GM23338 (cell line): ENCODE measurements at regions not wholly inside any gene's neighbourhood (a gene's known extent, or its start where the extent isn't known, plus 50 kb on each side); places are given as distances from the start of the nearest gene placed in this dataset.

Experiments used
- ATAC-seq: fragments of 200-7000 bp; cut with Tn5 transposase; 3 replicates; pipeline ENCODE4 v1.9.1; 2020
- DNase-seq: peaks from one replicate; pipeline ENCODE4 v3.0.0-alpha.2; 2015; ENCODE audit warnings: low spot score
- H2AFZ ChIP-seq: fragments of 200-600 bp; sonication (generic); 2 replicates; pipeline ENCODE4 v1.8.0; 2016; ENCODE audit warnings: antibody characterized with exemption, mild to moderate bottlenecking, moderate library complexity
- H3F3A ChIP-seq: fragments of 200-600 bp; sonication (generic); replicated peaks from 2 replicates; pipeline ENCODE4 v1.8.0; 2017; ENCODE audit warnings: antibody characterized with exemption, mixed run types, low read depth
- H3K27ac ChIP-seq: fragments of 200-600 bp; sonication (generic); 2 replicates; pipeline ENCODE4 v1.6.1; 2016; ENCODE audit warnings: low read depth
- H3K27me3 ChIP-seq: fragments of 200-600 bp; sonication (generic); 2 replicates; pipeline ENCODE4 v1.8.0; 2016; ENCODE audit warnings: mild to moderate bottlenecking, mixed run types, moderate library complexity; ENCODE audit not compliant: insufficient read depth
- H3K36me3 ChIP-seq: fragments of 200-600 bp; sonication (generic); 2 replicates; pipeline ENCODE4 v1.8.0; 2016; ENCODE audit warnings: mild to moderate bottlenecking; ENCODE audit not compliant: insufficient read depth
- H3K4me1 ChIP-seq: fragments of 200-600 bp; sonication (generic); 2 replicates; pipeline ENCODE4 v1.8.0; 2016; ENCODE audit warnings: mild to moderate bottlenecking, moderate library complexity; ENCODE audit not compliant: insufficient read depth
- H3K4me2 ChIP-seq: fragments of 200-600 bp; sonication (generic); 2 replicates; pipeline ENCODE4 v1.7.1; 2017; ENCODE audit warnings: mixed run types
- H3K4me3 ChIP-seq: fragments of 200-600 bp; sonication (generic); 2 replicates; pipeline ENCODE4 v1.6.1; 2016; ENCODE audit warnings: mixed run types
- H3K79me2 ChIP-seq: fragments of 200-600 bp; sonication (generic); replicated peaks from 2 replicates; pipeline ENCODE4 v1.8.0; 2017; ENCODE audit warnings: mild to moderate bottlenecking; ENCODE audit not compliant: insufficient read depth
- H3K9me2 ChIP-seq: fragments of 200-600 bp; sonication (generic); 2 replicates; pipeline ENCODE4 v1.8.0; 2017; ENCODE audit not compliant: insufficient read depth
- H4K20me1 ChIP-seq: fragments of 200-600 bp; sonication (generic); replicated peaks from 2 replicates; pipeline ENCODE4 v1.8.0; 2017; ENCODE audit warnings: mild to moderate bottlenecking; ENCODE audit not compliant: insufficient read depth
- H3K27ac Mint-ChIP-seq: 2 replicates; pipeline ENCODE4 v1.8.0; 2020; ENCODE audit warnings: inconsistent platforms, mild to moderate bottlenecking, moderate library complexity, mixed read lengths
- H3K27me3 Mint-ChIP-seq: 3 replicates; pipeline ENCODE4 v1.8.0; 2022; ENCODE audit warnings: low read depth, mild to moderate bottlenecking, moderate library complexity, mixed read lengths, inconsistent platforms; ENCODE audit not compliant: insufficient read depth, poor library complexity
- H3K36me3 Mint-ChIP-seq: 3 replicates; pipeline ENCODE4 v1.8.0; 2021; ENCODE audit warnings: low read depth, mild to moderate bottlenecking, inconsistent platforms, moderate library complexity, mixed read lengths
- H3K4me1 Mint-ChIP-seq: 3 replicates; pipeline ENCODE4 v1.8.0; 2020; ENCODE audit warnings: mild to moderate bottlenecking, inconsistent platforms, mixed read lengths
- H3K4me3 Mint-ChIP-seq: 3 replicates; pipeline ENCODE4 v1.8.0; 2021; ENCODE audit warnings: moderate library complexity, mild to moderate bottlenecking, inconsistent platforms, mixed read lengths
- H3K9me3 Mint-ChIP-seq: 3 replicates; pipeline ENCODE4 v1.8.0; 2020; ENCODE audit warnings: moderate library complexity, mild to moderate bottlenecking, inconsistent platforms, mixed read lengths
- CREB1 ChIP-seq: fragments of 250-450 bp; sonication (Bioruptor Pico); IDR thresholded peaks from 2 replicates; pipeline ENCODE4 v1.5.0; 2020; ENCODE audit warnings: low read depth, mild to moderate bottlenecking, moderate library complexity
- EZH2 ChIP-seq: fragments of 200-600 bp; sonication (generic); IDR thresholded peaks from one replicate; pipeline ENCODE4 v1.8.0; 2017; ENCODE audit warnings: antibody characterized with exemption, mild to moderate bottlenecking, low read depth; ENCODE audit not compliant: unreplicated experiment
- EZH2phosphoT487 ChIP-seq: fragments of 200-600 bp; sonication (generic); IDR thresholded peaks from one replicate; pipeline ENCODE4 v1.8.1; 2018; ENCODE audit warnings: antibody characterized with exemption; ENCODE audit not compliant: unreplicated experiment
- JUNB ChIP-seq: IDR thresholded peaks from one replicate; pipeline ENCODE4 v1.6.1; 2016; ENCODE audit warnings: antibody characterized with exemption; ENCODE audit not compliant: unreplicated experiment
- NANOG ChIP-seq: IDR thresholded peaks from 2 replicates; pipeline ENCODE4 v1.6.1; 2016; ENCODE audit warnings: antibody characterized with exemption, borderline replicate concordance
- POLR2AphosphoS5 ChIP-seq: IDR thresholded peaks from 2 replicates; pipeline ENCODE4 v1.6.1; 2016; ENCODE audit warnings: antibody characterized with exemption, low read depth
- REST ChIP-seq: IDR thresholded peaks from one replicate; pipeline ENCODE4 v1.6.1; 2018; ENCODE audit warnings: antibody characterized with exemption; ENCODE audit not compliant: unreplicated experiment
- STAT1 ChIP-seq: IDR thresholded peaks from one replicate; pipeline ENCODE4 v1.6.1; 2016; ENCODE audit warnings: antibody characterized with exemption; ENCODE audit not compliant: unreplicated experiment
- ZNF114 ChIP-seq: fragments of 250-450 bp; sonication (Bioruptor Pico); IDR thresholded peaks from 2 replicates; pipeline ENCODE4 v1.5.0; 2020; ENCODE audit warnings: mild to moderate bottlenecking, moderate library complexity
- ZNF331 ChIP-seq: fragments of 250-450 bp; sonication (Bioruptor Pico); IDR thresholded peaks from 2 replicates; pipeline ENCODE4 v1.5.0; 2020; ENCODE audit warnings: low read depth, mild to moderate bottlenecking, moderate library complexity
- TF ChIP-seq, protein P1 (sequence below): fragments of 250-450 bp; sonication (Bioruptor Pico); IDR thresholded peaks from 2 replicates; pipeline ENCODE4 v1.5.0; 2020; ENCODE audit warnings: mild to moderate bottlenecking, moderate library complexity
- TF ChIP-seq, protein P2 (sequence below): IDR thresholded peaks from 2 replicates; pipeline ENCODE4 v1.6.1; 2016; ENCODE audit warnings: antibody characterized with exemption
- TF ChIP-seq, protein P3 (sequence below), 2 experiments: fragments of 200-600 bp in 1 of 2; sonication (generic) in 1 of 2; conservative IDR thresholded peaks; 2 replicates each; pipeline versions ENCODE4 v1.5.1 to v1.6.1; 2016 to 2017; ENCODE audit warnings: antibody characterized with exemption in 2 of 2, low read depth in 2 of 2, mild to moderate bottlenecking in 2 of 2, moderate library complexity in 1 of 2

DNA sequence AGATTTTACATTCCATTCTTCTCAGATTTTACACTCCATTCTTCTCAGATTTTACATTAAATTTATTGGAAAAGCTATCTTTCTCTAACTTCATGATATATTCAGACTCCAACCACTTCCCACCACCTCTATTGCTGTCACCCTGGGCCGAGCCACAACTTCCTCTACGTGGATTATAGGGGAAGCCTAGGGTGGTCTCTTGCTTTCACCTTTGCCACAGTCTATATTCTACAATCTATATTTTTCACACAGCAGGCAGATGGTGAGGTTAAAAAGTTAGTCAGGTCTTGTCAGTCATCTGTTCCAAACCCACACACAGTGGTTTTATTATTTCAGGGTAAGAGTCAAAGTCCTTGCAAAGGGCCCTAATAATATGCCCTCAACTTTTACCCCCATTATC lies 370.8 kb upstream of the SUCLG2 start:
- no peak for DNase-seq
- no peaks in the 10 kb centered on the region for H3K27me3 Mint-ChIP-seq

More for the DNA sequence above, 370.8 kb upstream of the SUCLG2 start:
- no peaks in the 10 kb centered on the region for H3K9me2 ChIP-seq
- TF ChIP-seq EZH2phosphoT487 (no peak), ZNF331 (CRISPR knock-in tag) (no peak), ZNF114 (CRISPR knock-in tag) (no peak), JUNB (no peak), STAT1 (no peak), REST (no peak), NANOG (no peak), CREB1 (no peak), EZH2 (no peak), POLR2AphosphoS5 (no peak)
- TF ChIP-seq, protein P1, sequence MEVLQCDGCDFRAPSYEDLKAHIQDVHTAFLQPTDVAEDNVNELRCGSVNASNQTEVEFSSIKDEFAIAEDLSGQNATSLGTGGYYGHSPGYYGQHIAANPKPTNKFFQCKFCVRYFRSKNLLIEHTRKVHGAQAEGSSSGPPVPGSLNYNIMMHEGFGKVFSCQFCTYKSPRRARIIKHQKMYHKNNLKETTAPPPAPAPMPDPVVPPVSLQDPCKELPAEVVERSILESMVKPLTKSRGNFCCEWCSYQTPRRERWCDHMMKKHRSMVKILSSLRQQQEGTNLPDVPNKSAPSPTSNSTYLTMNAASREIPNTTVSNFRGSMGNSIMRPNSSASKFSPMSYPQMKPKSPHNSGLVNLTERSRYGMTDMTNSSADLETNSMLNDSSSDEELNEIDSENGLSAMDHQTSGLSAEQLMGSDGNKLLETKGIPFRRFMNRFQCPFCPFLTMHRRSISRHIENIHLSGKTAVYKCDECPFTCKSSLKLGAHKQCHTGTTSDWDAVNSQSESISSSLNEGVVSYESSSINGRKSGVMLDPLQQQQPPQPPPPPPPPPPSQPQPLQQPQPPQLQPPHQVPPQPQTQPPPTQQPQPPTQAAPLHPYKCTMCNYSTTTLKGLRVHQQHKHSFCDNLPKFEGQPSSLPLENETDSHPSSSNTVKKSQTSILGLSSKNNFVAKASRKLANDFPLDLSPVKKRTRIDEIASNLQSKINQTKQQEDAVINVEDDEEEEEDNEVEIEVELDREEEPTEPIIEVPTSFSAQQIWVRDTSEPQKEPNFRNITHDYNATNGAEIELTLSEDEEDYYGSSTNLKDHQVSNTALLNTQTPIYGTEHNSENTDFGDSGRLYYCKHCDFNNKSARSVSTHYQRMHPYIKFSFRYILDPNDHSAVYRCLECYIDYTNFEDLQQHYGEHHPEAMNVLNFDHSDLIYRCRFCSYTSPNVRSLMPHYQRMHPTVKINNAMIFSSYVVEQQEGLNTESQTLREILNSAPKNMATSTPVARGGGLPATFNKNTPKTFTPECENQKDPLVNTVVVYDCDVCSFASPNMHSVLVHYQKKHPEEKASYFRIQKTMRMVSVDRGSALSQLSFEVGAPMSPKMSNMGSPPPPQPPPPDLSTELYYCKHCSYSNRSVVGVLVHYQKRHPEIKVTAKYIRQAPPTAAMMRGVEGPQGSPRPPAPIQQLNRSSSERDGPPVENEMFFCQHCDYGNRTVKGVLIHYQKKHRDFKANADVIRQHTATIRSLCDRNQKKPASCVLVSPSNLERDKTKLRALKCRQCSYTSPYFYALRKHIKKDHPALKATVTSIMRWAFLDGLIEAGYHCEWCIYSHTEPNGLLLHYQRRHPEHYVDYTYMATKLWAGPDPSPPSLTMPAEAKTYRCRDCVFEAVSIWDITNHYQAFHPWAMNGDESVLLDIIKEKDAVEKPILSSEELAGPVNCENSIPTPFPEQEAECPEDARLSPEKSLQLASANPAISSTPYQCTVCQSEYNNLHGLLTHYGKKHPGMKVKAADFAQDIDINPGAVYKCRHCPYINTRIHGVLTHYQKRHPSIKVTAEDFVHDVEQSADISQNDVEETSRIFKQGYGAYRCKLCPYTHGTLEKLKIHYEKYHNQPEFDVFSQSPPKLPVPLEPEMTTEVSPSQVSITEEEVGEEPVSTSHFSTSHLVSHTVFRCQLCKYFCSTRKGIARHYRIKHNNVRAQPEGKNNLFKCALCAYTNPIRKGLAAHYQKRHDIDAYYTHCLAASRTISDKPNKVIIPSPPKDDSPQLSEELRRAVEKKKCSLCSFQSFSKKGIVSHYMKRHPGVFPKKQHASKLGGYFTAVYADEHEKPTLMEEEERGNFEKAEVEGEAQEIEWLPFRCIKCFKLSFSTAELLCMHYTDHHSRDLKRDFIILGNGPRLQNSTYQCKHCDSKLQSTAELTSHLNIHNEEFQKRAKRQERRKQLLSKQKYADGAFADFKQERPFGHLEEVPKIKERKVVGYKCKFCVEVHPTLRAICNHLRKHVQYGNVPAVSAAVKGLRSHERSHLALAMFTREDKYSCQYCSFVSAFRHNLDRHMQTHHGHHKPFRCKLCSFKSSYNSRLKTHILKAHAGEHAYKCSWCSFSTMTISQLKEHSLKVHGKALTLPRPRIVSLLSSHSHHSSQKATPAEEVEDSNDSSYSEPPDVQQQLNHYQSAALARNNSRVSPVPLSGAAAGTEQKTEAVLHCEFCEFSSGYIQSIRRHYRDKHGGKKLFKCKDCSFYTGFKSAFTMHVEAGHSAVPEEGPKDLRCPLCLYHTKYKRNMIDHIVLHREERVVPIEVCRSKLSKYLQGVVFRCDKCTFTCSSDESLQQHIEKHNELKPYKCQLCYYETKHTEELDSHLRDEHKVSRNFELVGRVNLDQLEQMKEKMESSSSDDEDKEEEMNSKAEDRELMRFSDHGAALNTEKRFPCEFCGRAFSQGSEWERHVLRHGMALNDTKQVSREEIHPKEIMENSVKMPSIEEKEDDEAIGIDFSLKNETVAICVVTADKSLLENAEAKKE (CRISPR knock-in tag) = no peak
- TF ChIP-seq, protein P2, sequence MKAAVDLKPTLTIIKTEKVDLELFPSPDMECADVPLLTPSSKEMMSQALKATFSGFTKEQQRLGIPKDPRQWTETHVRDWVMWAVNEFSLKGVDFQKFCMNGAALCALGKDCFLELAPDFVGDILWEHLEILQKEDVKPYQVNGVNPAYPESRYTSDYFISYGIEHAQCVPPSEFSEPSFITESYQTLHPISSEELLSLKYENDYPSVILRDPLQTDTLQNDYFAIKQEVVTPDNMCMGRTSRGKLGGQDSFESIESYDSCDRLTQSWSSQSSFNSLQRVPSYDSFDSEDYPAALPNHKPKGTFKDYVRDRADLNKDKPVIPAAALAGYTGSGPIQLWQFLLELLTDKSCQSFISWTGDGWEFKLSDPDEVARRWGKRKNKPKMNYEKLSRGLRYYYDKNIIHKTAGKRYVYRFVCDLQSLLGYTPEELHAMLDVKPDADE = no peak
- TF ChIP-seq, protein P3, sequence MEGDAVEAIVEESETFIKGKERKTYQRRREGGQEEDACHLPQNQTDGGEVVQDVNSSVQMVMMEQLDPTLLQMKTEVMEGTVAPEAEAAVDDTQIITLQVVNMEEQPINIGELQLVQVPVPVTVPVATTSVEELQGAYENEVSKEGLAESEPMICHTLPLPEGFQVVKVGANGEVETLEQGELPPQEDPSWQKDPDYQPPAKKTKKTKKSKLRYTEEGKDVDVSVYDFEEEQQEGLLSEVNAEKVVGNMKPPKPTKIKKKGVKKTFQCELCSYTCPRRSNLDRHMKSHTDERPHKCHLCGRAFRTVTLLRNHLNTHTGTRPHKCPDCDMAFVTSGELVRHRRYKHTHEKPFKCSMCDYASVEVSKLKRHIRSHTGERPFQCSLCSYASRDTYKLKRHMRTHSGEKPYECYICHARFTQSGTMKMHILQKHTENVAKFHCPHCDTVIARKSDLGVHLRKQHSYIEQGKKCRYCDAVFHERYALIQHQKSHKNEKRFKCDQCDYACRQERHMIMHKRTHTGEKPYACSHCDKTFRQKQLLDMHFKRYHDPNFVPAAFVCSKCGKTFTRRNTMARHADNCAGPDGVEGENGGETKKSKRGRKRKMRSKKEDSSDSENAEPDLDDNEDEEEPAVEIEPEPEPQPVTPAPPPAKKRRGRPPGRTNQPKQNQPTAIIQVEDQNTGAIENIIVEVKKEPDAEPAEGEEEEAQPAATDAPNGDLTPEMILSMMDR (conservative IDR thresholded peaks at IDR 0.05; ENCODE audit: low read depth in 2 of 2) = no peak
- H2AFZ ChIP-seq = no peak overlapping the region
- no peaks in the 10 kb centered on the region for H3K4me1 ChIP-seq
- no peaks in the 10 kb centered on the region for H3K36me3 Mint-ChIP-seq
- no peak overlapping the region for H3K27ac ChIP-seq
- H3K4me3 ChIP-seq = no peak overlapping the region
- no peaks in the 10 kb centered on the region for H3F3A ChIP-seq
- H3K27me3 ChIP-seq = no peaks in the 10 kb centered on the region
- no peaks in the 10 kb centered on the region for H3K79me2 ChIP-seq
- H3K4me3 Mint-ChIP-seq = no peak overlapping the region
- ATAC-seq = no peak
- H3K4me2 ChIP-seq = no peak overlapping the region
- H4K20me1 ChIP-seq = no peaks in the 10 kb centered on the region
- no peaks in the 10 kb centered on the region for H3K36me3 ChIP-seq
- H3K27ac Mint-ChIP-seq = no peak overlapping the region
- peaks cover 3% of the 10 kb centered on the region; the same call in 2 of the 3 replicates for H3K4me1 Mint-ChIP-seq
- no peaks in the 10 kb centered on the region for H3K9me3 Mint-ChIP-seq
